IMR-90 (cell line): ENCODE measurements at regions not wholly inside any gene's neighbourhood (a gene's known extent, or its start where the extent isn't known, plus 50 kb on each side); places are given as distances from the start of the nearest gene placed in this dataset.

ENCODE experiments used
- ATAC-seq: fragments of 200-7000 bp; cut with Tn5 transposase; 2 replicates; pipeline ENCODE4 v1.9.1; 2020; ENCODE audit warnings: low read depth, mild to moderate bottlenecking, moderate library complexity
- BruUV-seq: library from RNA; stranded (reverse); fragments of 400-500 nt; replicated peaks from 2 replicates; lab custom pipeline; 2021; lab: Mats Ljungman, UMichigan
- CTCF ChIA-PET: fragments of 300-600 bp; formaldehyde crosslinking; extraction: SDS; loops from one replicate; lab custom pipeline; 2021; ENCODE audit warnings: antibody characterized with exemption; lab: Yijun Ruan, JAX
- POLR2A ChIA-PET: fragments of 300-600 bp; sonication (Branson Sonifier 250); formaldehyde crosslinking; loops from one replicate; lab custom pipeline; 2022; ENCODE audit warnings: antibody characterized with exemption; ENCODE audit not compliant: unreplicated experiment; lab: Charles Lee
- DNase-seq: peaks from one replicate; pipeline ENCODE4 v3.0.0; 2013
- H2AFZ ChIP-seq: replicated peaks from 2 replicates; pipeline ENCODE3; 2013; ENCODE audit warnings: low read length, mild to moderate bottlenecking; ENCODE audit not compliant: poor library complexity
- H2AK5ac ChIP-seq: 2 replicates; pipeline ENCODE4 v1.6.1; 2013; ENCODE audit warnings: low read depth, low read length, inconsistent platforms
- H2AK9ac ChIP-seq: replicated peaks from 2 replicates; pipeline ENCODE3; 2013; ENCODE audit warnings: mild to moderate bottlenecking, low read depth, low read length, moderate library complexity; ENCODE audit not compliant: poor library complexity
- H2BK120ac ChIP-seq: 2 replicates; pipeline ENCODE4 v1.6.1; 2013; ENCODE audit warnings: low read depth, low read length, inconsistent platforms
- H2BK15ac ChIP-seq: 3 replicates; pipeline ENCODE4 v1.6.1; 2013; ENCODE audit warnings: low read depth, low read length, inconsistent platforms
- H2BK20ac ChIP-seq: 2 replicates; pipeline ENCODE4 v1.6.1; 2013; ENCODE audit warnings: low read depth, mild to moderate bottlenecking, inconsistent platforms, low read length, moderate library complexity
- H2BK5ac ChIP-seq: 2 replicates; pipeline ENCODE4 v1.6.1; 2013; ENCODE audit warnings: mild to moderate bottlenecking, low read depth, low read length, inconsistent platforms; ENCODE audit not compliant: poor library complexity, severe bottlenecking
- H3K14ac ChIP-seq: replicated peaks from 2 replicates; pipeline ENCODE4 v1.6.1; 2013; ENCODE audit warnings: low read depth, low read length, inconsistent platforms
- H3K18ac ChIP-seq: 2 replicates; pipeline ENCODE4 v1.6.1; 2013; ENCODE audit warnings: low read depth, low read length, control low read depth
- H3K23ac ChIP-seq: 2 replicates; pipeline ENCODE4 v1.6.1; 2013; ENCODE audit warnings: low read depth, low read length, inconsistent platforms
- H3K27ac ChIP-seq: 2 replicates; pipeline ENCODE4 v1.5.1; 2013; ENCODE audit warnings: mild to moderate bottlenecking, control low read depth, low read length; ENCODE audit not compliant: insufficient read depth
- H3K27me3 ChIP-seq: 2 replicates; pipeline ENCODE4 v1.6.1; 2013; ENCODE audit warnings: low read length; ENCODE audit not compliant: control insufficient read depth, insufficient read depth
- H3K36me3 ChIP-seq: 2 replicates; pipeline ENCODE4 v1.6.1; 2013; ENCODE audit warnings: low read length, mixed read lengths; ENCODE audit not compliant: control insufficient read depth, insufficient read depth
- H3K4ac ChIP-seq: 2 replicates; pipeline ENCODE4 v1.6.1; 2013; ENCODE audit warnings: low read depth, low read length, inconsistent platforms
- H3K4me1 ChIP-seq: 2 replicates; pipeline ENCODE4 v1.6.1; 2013; ENCODE audit warnings: low read length, mixed read lengths; ENCODE audit not compliant: control insufficient read depth, insufficient read depth
- H3K4me2 ChIP-seq: 2 replicates; pipeline ENCODE4 v1.6.1; 2013; ENCODE audit warnings: low read depth, mild to moderate bottlenecking, control low read depth, low read length, moderate library complexity
- H3K4me3 ChIP-seq: 2 replicates; pipeline ENCODE4 v1.5.1; 2013; ENCODE audit warnings: low read depth, mild to moderate bottlenecking, control low read depth, low read length, moderate library complexity; ENCODE audit not compliant: insufficient read depth
- H3K56ac ChIP-seq: 2 replicates; pipeline ENCODE4 v1.6.1; 2013; ENCODE audit warnings: low read length, inconsistent platforms; ENCODE audit not compliant: insufficient read depth; ENCODE audit errors: extremely low read depth
- H3K79me1 ChIP-seq, 2 experiments: 2 replicates each; pipeline ENCODE4 v1.6.1; 2013; ENCODE audit warnings: low read length in 2 of 2, inconsistent platforms in 1 of 2, low read depth in 1 of 2
- H3K9ac ChIP-seq: 2 replicates; pipeline ENCODE4 v1.6.1; 2013; ENCODE audit warnings: low read depth, low read length, control low read depth
- H3K9me1 ChIP-seq: 2 replicates; pipeline ENCODE4 v1.6.1; 2013; ENCODE audit warnings: low read length, inconsistent platforms; ENCODE audit not compliant: insufficient read depth
- H3K9me3 ChIP-seq: 2 replicates; pipeline ENCODE4 v1.6.1; 2013; ENCODE audit warnings: low read length; ENCODE audit not compliant: control insufficient read depth, insufficient read depth
- H4K20me1 ChIP-seq: 2 replicates; pipeline ENCODE4 v1.6.1; 2013; ENCODE audit warnings: low read length, inconsistent platforms; ENCODE audit not compliant: insufficient read depth
- H4K5ac ChIP-seq: 2 replicates; pipeline ENCODE4 v1.6.1; 2013; ENCODE audit warnings: mild to moderate bottlenecking, low read depth, low read length, control low read depth
- H4K8ac ChIP-seq, 2 experiments: 2 replicates each; pipeline ENCODE4 v1.6.1; 2013; ENCODE audit warnings: low read depth in 2 of 2, low read length in 2 of 2, control low read depth in 1 of 2, inconsistent platforms in 1 of 2
- H4K91ac ChIP-seq: 2 replicates; pipeline ENCODE4 v1.6.1; 2013; ENCODE audit warnings: low read depth, low read length, inconsistent platforms; ENCODE audit not compliant: insufficient read depth
- CEBPB ChIP-seq: IDR thresholded peaks from 2 replicates; pipeline ENCODE4 v1.6.1; 2012; ENCODE audit warnings: low read depth, low read length, improper control_type of control experiment
- CHD1 ChIP-seq: IDR thresholded peaks from 2 replicates; pipeline ENCODE4 v1.6.1; 2012; ENCODE audit warnings: low read depth, low read length, improper control_type of control experiment
- FOS ChIP-seq: fragments of 150-350 bp; IDR thresholded peaks from 2 replicates; pipeline ENCODE4 v1.6.1; 2016; ENCODE audit warnings: low read depth, low read length
- MAFK ChIP-seq: IDR thresholded peaks from 2 replicates; pipeline ENCODE4 v1.6.1; 2012; ENCODE audit warnings: low read depth, low read length, improper control_type of control experiment
- MAZ ChIP-seq: IDR thresholded peaks from 2 replicates; pipeline ENCODE4 v1.6.1; 2012; ENCODE audit warnings: low read depth, mild to moderate bottlenecking, low read length, improper control_type of control experiment, moderate library complexity, borderline replicate concordance
- MXI1 ChIP-seq: IDR thresholded peaks from 2 replicates; pipeline ENCODE4 v1.6.1; 2012; ENCODE audit warnings: low read depth, mild to moderate bottlenecking, low read length, moderate library complexity, borderline replicate concordance
- RCOR1 ChIP-seq: IDR thresholded peaks from 2 replicates; pipeline ENCODE4 v1.6.1; 2012; ENCODE audit warnings: mild to moderate bottlenecking, low read length, improper control_type of control experiment; ENCODE audit not compliant: insufficient replicate concordance
- RFX5 ChIP-seq: IDR thresholded peaks from 2 replicates; pipeline ENCODE4 v1.8.0; 2012; ENCODE audit warnings: low read depth, mild to moderate bottlenecking, low read length, moderate library complexity
- SMC3 ChIP-seq: fragments of 150-350 bp; IDR thresholded peaks from 2 replicates; pipeline ENCODE4 v1.6.1; 2016; ENCODE audit warnings: low read depth, mild to moderate bottlenecking, antibody characterized with exemption, low read length, moderate library complexity
- WGBS, 2 experiments: methylation state at CpG; one replicate each; pipeline versions ENCODE4 v1.1.5 to v1.1.7; 2013; ENCODE audit warnings: missing lambda C conversion rate in 2 of 2; ENCODE audit not compliant: insufficient read length in 1 of 2; ENCODE audit errors: extremely low coverage in 2 of 2; 5-methylcytosine and 5-hydroxymethylcytosine counted together
- dilution Hi-C: fragments of 300-500 bp; cut with HindIII; formaldehyde crosslinking; loops from one replicate; pipeline ENCODE4 v1.14.3; 2018; ENCODE audit warnings: low sequenced_read_pairs; ENCODE audit not compliant: unreplicated experiment
- in situ Hi-C: fragments of 300-500 bp; cut with MboI; formaldehyde crosslinking; loops from 3 replicates; pipeline ENCODE4 v1.14.3; 2019; ENCODE audit warnings: low sequenced_read_pairs, inconsistent platforms, mixed read lengths
- intact Hi-C: fragments of 100-400 bp; cut with micrococcal nuclease; formaldehyde crosslinking; loops from 2 replicates; pipeline ENCODE4 v1.10.0; 2022
- TF ChIP-seq, protein P1 (sequence below): fragments of 150-350 bp; IDR thresholded peaks from 2 replicates; pipeline ENCODE4 v1.6.1; 2016; ENCODE audit warnings: low read depth, mild to moderate bottlenecking, low read length, moderate library complexity, borderline replicate concordance
- TF ChIP-seq, protein P2 (sequence below): fragments of 150-350 bp; IDR thresholded peaks from 2 replicates; pipeline ENCODE4 v1.6.1; 2017; ENCODE audit warnings: mild to moderate bottlenecking, antibody characterized with exemption, low read length, low read depth

- no peak overlapping the region for H2AK9ac ChIP-seq
- peaks cover 4% of the 10 kb centered on the region; the same call in 1 of the 2 replicates for H3K4me1 ChIP-seq
- in situ Hi-C loops: no loop called here
- ChIA-PET CTCF (interaction anchor here (0.5 kb wide), 1 partner anchor 38 kb away, joined by 4 read pairs; no protein-coding TSS in a partner anchor), POLR2A (no interaction called here)
- BruUV-seq: no TSS peak
- H3K4me2 ChIP-seq: no peak overlapping the region
- dilution Hi-C loops: no loop called here
- H3K9me3 ChIP-seq: peaks cover 2% of the 10 kb centered on the region; the same call in 1 of the 2 replicates
- no peak overlapping the region for H3K27ac ChIP-seq
- H4K20me1 ChIP-seq: no peaks in the 10 kb centered on the region
- H2BK20ac ChIP-seq: no peak overlapping the region
- no peak overlapping the region for H2BK120ac ChIP-seq
- no peak overlapping the region for H2BK5ac ChIP-seq
- WGBS, 2 experiments: 100% methylated on average over 1 of the region's 3 CpGs; no CpG with 5 or more reads in 1 of the 2 experiments
- ATAC-seq (no peak), DNase-seq (no peak)
- no peak overlapping the region for H4K91ac ChIP-seq
- no peak overlapping the region for H3K18ac ChIP-seq
- H3K9me1 ChIP-seq: no peaks in the 10 kb centered on the region
- no peak overlapping the region for H3K9ac ChIP-seq
- no peak for TF ChIP-seq RCOR1
- TF ChIP-seq, protein P1, sequence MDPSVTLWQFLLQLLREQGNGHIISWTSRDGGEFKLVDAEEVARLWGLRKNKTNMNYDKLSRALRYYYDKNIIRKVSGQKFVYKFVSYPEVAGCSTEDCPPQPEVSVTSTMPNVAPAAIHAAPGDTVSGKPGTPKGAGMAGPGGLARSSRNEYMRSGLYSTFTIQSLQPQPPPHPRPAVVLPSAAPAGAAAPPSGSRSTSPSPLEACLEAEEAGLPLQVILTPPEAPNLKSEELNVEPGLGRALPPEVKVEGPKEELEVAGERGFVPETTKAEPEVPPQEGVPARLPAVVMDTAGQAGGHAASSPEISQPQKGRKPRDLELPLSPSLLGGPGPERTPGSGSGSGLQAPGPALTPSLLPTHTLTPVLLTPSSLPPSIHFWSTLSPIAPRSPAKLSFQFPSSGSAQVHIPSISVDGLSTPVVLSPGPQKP: no peak
- no peak for TF ChIP-seq CHD1
- no peak for TF ChIP-seq CEBPB
- no peak for TF ChIP-seq MAFK
- TF ChIP-seq MAZ: no peak
- no peak for TF ChIP-seq FOS
- TF ChIP-seq, protein P2, sequence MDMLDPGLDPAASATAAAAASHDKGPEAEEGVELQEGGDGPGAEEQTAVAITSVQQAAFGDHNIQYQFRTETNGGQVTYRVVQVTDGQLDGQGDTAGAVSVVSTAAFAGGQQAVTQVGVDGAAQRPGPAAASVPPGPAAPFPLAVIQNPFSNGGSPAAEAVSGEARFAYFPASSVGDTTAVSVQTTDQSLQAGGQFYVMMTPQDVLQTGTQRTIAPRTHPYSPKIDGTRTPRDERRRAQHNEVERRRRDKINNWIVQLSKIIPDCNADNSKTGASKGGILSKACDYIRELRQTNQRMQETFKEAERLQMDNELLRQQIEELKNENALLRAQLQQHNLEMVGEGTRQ: no peak
- TF ChIP-seq RFX5: no peak
- TF ChIP-seq MXI1: no peak
- TF ChIP-seq SMC3: no peak
- no peak overlapping the region for H3K14ac ChIP-seq
- H3K4me3 ChIP-seq: no peak overlapping the region
- no peak overlapping the region for H4K5ac ChIP-seq
- no peak overlapping the region for H2AFZ ChIP-seq
- no peak overlapping the region; the same call in 2 of the 3 replicates for H2BK15ac ChIP-seq
- H2AK5ac ChIP-seq: no peak overlapping the region
- no peaks in the 10 kb centered on the region for H3K36me3 ChIP-seq
- intact Hi-C loops: no loop called here
- H3K23ac ChIP-seq: no peak overlapping the region
- H3K56ac ChIP-seq: no peak overlapping the region
- H3K27me3 ChIP-seq: no peaks in the 10 kb centered on the region
- no peaks in the 10 kb centered on the region for H3K79me1 ChIP-seq
- H3K4ac ChIP-seq: no peak overlapping the region
- no peak overlapping the region for H4K8ac ChIP-seq
Observed at GRCh38 chr4:176448761-176449160, 129.0 kb downstream of the SPCS3 start.
